GM23338 (cell line): ENCODE measurements at regions not wholly inside any gene's neighbourhood (a gene's known extent, or its start where the extent isn't known, plus 50 kb on each side); places are given as distances from the start of the nearest gene placed in this dataset.

ENCODE experiments used
- ATAC-seq: fragments of 200-7000 bp; cut with Tn5 transposase; 3 replicates; pipeline ENCODE4 v1.9.1; 2020
- DNase-seq: peaks from one replicate; pipeline ENCODE4 v3.0.0-alpha.2; 2015; ENCODE audit warnings: low spot score
- H2AFZ ChIP-seq: fragments of 200-600 bp; sonication (generic); 2 replicates; pipeline ENCODE4 v1.8.0; 2016; ENCODE audit warnings: antibody characterized with exemption, mild to moderate bottlenecking, moderate library complexity
- H3F3A ChIP-seq: fragments of 200-600 bp; sonication (generic); replicated peaks from 2 replicates; pipeline ENCODE4 v1.8.0; 2017; ENCODE audit warnings: antibody characterized with exemption, mixed run types, low read depth
- H3K27ac ChIP-seq: fragments of 200-600 bp; sonication (generic); 2 replicates; pipeline ENCODE4 v1.6.1; 2016; ENCODE audit warnings: low read depth
- H3K27me3 ChIP-seq: fragments of 200-600 bp; sonication (generic); 2 replicates; pipeline ENCODE4 v1.8.0; 2016; ENCODE audit warnings: mild to moderate bottlenecking, mixed run types, moderate library complexity; ENCODE audit not compliant: insufficient read depth
- H3K36me3 ChIP-seq: fragments of 200-600 bp; sonication (generic); 2 replicates; pipeline ENCODE4 v1.8.0; 2016; ENCODE audit warnings: mild to moderate bottlenecking; ENCODE audit not compliant: insufficient read depth
- H3K4me1 ChIP-seq: fragments of 200-600 bp; sonication (generic); 2 replicates; pipeline ENCODE4 v1.8.0; 2016; ENCODE audit warnings: mild to moderate bottlenecking, moderate library complexity; ENCODE audit not compliant: insufficient read depth
- H3K4me2 ChIP-seq: fragments of 200-600 bp; sonication (generic); 2 replicates; pipeline ENCODE4 v1.7.1; 2017; ENCODE audit warnings: mixed run types
- H3K4me3 ChIP-seq: fragments of 200-600 bp; sonication (generic); 2 replicates; pipeline ENCODE4 v1.6.1; 2016; ENCODE audit warnings: mixed run types
- H3K79me2 ChIP-seq: fragments of 200-600 bp; sonication (generic); replicated peaks from 2 replicates; pipeline ENCODE4 v1.8.0; 2017; ENCODE audit warnings: mild to moderate bottlenecking; ENCODE audit not compliant: insufficient read depth
- H3K9me2 ChIP-seq: fragments of 200-600 bp; sonication (generic); 2 replicates; pipeline ENCODE4 v1.8.0; 2017; ENCODE audit not compliant: insufficient read depth
- H4K20me1 ChIP-seq: fragments of 200-600 bp; sonication (generic); replicated peaks from 2 replicates; pipeline ENCODE4 v1.8.0; 2017; ENCODE audit warnings: mild to moderate bottlenecking; ENCODE audit not compliant: insufficient read depth
- H3K27ac Mint-ChIP-seq: 2 replicates; pipeline ENCODE4 v1.8.0; 2020; ENCODE audit warnings: inconsistent platforms, mild to moderate bottlenecking, moderate library complexity, mixed read lengths
- H3K27me3 Mint-ChIP-seq: 3 replicates; pipeline ENCODE4 v1.8.0; 2022; ENCODE audit warnings: low read depth, mild to moderate bottlenecking, moderate library complexity, mixed read lengths, inconsistent platforms; ENCODE audit not compliant: insufficient read depth, poor library complexity
- H3K36me3 Mint-ChIP-seq: 3 replicates; pipeline ENCODE4 v1.8.0; 2021; ENCODE audit warnings: low read depth, mild to moderate bottlenecking, inconsistent platforms, moderate library complexity, mixed read lengths
- H3K4me1 Mint-ChIP-seq: 3 replicates; pipeline ENCODE4 v1.8.0; 2020; ENCODE audit warnings: mild to moderate bottlenecking, inconsistent platforms, mixed read lengths
- H3K4me3 Mint-ChIP-seq: 3 replicates; pipeline ENCODE4 v1.8.0; 2021; ENCODE audit warnings: moderate library complexity, mild to moderate bottlenecking, inconsistent platforms, mixed read lengths
- H3K9me3 Mint-ChIP-seq: 3 replicates; pipeline ENCODE4 v1.8.0; 2020; ENCODE audit warnings: moderate library complexity, mild to moderate bottlenecking, inconsistent platforms, mixed read lengths
- CREB1 ChIP-seq: fragments of 250-450 bp; sonication (Bioruptor Pico); IDR thresholded peaks from 2 replicates; pipeline ENCODE4 v1.5.0; 2020; ENCODE audit warnings: low read depth, mild to moderate bottlenecking, moderate library complexity
- EZH2 ChIP-seq: fragments of 200-600 bp; sonication (generic); IDR thresholded peaks from one replicate; pipeline ENCODE4 v1.8.0; 2017; ENCODE audit warnings: antibody characterized with exemption, mild to moderate bottlenecking, low read depth; ENCODE audit not compliant: unreplicated experiment
- POLR2AphosphoS5 ChIP-seq: IDR thresholded peaks from 2 replicates; pipeline ENCODE4 v1.6.1; 2016; ENCODE audit warnings: antibody characterized with exemption, low read depth
- STAT1 ChIP-seq: IDR thresholded peaks from one replicate; pipeline ENCODE4 v1.6.1; 2016; ENCODE audit warnings: antibody characterized with exemption; ENCODE audit not compliant: unreplicated experiment
- ZNF114 ChIP-seq: fragments of 250-450 bp; sonication (Bioruptor Pico); IDR thresholded peaks from 2 replicates; pipeline ENCODE4 v1.5.0; 2020; ENCODE audit warnings: mild to moderate bottlenecking, moderate library complexity
- ZNF331 ChIP-seq: fragments of 250-450 bp; sonication (Bioruptor Pico); IDR thresholded peaks from 2 replicates; pipeline ENCODE4 v1.5.0; 2020; ENCODE audit warnings: low read depth, mild to moderate bottlenecking, moderate library complexity
- TF ChIP-seq, protein P1 (sequence below), 2 experiments: fragments of 200-600 bp in 1 of 2; sonication (generic) in 1 of 2; conservative IDR thresholded peaks; 2 replicates each; pipeline versions ENCODE4 v1.5.1 to v1.6.1; 2016 to 2017; ENCODE audit warnings: antibody characterized with exemption in 2 of 2, low read depth in 2 of 2, mild to moderate bottlenecking in 2 of 2, moderate library complexity in 1 of 2
- TF ChIP-seq, protein P2 (sequence below): IDR thresholded peaks from 2 replicates; pipeline ENCODE4 v1.6.1; 2016; ENCODE audit warnings: antibody characterized with exemption
- TF ChIP-seq, protein P3 (sequence below): IDR thresholded peaks from one replicate; pipeline ENCODE4 v1.6.1; 2018; ENCODE audit warnings: antibody characterized with exemption; ENCODE audit not compliant: unreplicated experiment

DNA sequence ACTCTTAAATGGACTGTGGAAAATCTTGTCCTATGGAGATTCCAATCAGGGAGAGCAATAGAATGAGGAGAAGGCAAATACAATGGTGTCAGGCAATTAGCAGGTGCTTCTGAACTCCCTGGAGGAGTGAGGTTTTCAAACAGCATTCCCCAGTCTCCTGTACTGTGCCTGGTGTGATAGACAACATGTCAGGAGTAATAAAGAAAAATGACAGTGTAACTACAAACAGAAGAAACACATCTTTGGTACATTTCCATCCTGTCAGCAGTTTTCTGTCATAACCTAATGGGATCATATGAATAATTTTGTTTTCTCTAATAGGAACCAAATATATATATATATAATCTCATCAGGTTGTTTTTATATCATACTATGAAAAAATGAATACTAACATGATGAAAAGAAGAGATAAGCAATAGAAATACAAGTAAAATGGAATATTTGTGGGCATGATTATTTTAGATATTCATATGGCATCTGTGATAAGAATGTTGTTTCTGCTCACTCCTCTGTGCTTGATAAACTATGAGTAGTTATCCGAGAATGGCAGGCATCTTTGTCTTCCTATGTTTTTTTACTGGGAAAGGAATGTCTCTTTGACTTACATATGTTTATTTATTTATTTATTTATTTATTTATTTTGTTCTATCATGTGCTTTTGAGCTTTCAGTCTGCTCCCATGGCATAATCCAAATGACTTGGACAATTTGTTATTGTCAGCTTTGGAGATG is 441.7 kb downstream of the TXNL1 start (continued):
- TF ChIP-seq, protein P1, sequence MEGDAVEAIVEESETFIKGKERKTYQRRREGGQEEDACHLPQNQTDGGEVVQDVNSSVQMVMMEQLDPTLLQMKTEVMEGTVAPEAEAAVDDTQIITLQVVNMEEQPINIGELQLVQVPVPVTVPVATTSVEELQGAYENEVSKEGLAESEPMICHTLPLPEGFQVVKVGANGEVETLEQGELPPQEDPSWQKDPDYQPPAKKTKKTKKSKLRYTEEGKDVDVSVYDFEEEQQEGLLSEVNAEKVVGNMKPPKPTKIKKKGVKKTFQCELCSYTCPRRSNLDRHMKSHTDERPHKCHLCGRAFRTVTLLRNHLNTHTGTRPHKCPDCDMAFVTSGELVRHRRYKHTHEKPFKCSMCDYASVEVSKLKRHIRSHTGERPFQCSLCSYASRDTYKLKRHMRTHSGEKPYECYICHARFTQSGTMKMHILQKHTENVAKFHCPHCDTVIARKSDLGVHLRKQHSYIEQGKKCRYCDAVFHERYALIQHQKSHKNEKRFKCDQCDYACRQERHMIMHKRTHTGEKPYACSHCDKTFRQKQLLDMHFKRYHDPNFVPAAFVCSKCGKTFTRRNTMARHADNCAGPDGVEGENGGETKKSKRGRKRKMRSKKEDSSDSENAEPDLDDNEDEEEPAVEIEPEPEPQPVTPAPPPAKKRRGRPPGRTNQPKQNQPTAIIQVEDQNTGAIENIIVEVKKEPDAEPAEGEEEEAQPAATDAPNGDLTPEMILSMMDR (conservative IDR thresholded peaks at IDR 0.05; ENCODE audit: low read depth in 2 of 2), result no peak
- TF ChIP-seq, protein P2, sequence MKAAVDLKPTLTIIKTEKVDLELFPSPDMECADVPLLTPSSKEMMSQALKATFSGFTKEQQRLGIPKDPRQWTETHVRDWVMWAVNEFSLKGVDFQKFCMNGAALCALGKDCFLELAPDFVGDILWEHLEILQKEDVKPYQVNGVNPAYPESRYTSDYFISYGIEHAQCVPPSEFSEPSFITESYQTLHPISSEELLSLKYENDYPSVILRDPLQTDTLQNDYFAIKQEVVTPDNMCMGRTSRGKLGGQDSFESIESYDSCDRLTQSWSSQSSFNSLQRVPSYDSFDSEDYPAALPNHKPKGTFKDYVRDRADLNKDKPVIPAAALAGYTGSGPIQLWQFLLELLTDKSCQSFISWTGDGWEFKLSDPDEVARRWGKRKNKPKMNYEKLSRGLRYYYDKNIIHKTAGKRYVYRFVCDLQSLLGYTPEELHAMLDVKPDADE, result no peak
- TF ChIP-seq, protein P3, sequence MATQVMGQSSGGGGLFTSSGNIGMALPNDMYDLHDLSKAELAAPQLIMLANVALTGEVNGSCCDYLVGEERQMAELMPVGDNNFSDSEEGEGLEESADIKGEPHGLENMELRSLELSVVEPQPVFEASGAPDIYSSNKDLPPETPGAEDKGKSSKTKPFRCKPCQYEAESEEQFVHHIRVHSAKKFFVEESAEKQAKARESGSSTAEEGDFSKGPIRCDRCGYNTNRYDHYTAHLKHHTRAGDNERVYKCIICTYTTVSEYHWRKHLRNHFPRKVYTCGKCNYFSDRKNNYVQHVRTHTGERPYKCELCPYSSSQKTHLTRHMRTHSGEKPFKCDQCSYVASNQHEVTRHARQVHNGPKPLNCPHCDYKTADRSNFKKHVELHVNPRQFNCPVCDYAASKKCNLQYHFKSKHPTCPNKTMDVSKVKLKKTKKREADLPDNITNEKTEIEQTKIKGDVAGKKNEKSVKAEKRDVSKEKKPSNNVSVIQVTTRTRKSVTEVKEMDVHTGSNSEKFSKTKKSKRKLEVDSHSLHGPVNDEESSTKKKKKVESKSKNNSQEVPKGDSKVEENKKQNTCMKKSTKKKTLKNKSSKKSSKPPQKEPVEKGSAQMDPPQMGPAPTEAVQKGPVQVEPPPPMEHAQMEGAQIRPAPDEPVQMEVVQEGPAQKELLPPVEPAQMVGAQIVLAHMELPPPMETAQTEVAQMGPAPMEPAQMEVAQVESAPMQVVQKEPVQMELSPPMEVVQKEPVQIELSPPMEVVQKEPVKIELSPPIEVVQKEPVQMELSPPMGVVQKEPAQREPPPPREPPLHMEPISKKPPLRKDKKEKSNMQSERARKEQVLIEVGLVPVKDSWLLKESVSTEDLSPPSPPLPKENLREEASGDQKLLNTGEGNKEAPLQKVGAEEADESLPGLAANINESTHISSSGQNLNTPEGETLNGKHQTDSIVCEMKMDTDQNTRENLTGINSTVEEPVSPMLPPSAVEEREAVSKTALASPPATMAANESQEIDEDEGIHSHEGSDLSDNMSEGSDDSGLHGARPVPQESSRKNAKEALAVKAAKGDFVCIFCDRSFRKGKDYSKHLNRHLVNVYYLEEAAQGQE, result no peak

DNA sequence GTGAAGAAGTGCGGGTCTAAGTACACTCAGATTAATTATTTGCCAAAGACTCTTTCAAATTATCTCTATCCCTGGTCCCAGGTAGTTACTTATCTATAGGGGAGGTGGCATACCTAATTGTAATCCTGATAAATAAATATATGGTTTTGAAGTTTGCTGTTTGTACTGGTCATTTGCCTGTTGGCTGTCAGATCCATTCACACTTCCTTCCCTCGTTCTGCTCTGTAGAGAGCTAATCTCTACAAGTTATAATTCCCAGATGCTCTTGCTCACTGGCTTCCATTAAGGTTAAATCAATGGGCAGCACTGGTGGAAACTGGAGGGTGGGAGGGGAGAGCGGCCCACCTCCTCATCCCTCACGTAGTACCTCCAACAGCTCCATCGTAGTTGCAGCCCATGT is 447.1 kb downstream of the TXNL1 start:
- Mint-ChIP-seq H3K27me3 (no peaks in the 10 kb centered on the region), H3K36me3 (no peaks in the 10 kb centered on the region), H3K27ac (no peak overlapping the region), H3K9me3 (no peaks in the 10 kb centered on the region), H3K4me3 (no peak overlapping the region), H3K4me1 (no peaks in the 10 kb centered on the region; the same call in 2 of the 3 replicates)
- Histone ChIP-seq H3K4me2 (no peak overlapping the region), H2AFZ (peak overlapping the region; percentile 38; the same call in 1 of the 2 replicates), H3K9me2 (no peaks in the 10 kb centered on the region), H4K20me1 (no peaks in the 10 kb centered on the region), H3K79me2 (no peaks in the 10 kb centered on the region), H3K36me3 (no peaks in the 10 kb centered on the region), H3K27me3 (no peaks in the 10 kb centered on the region), H3F3A (no peaks in the 10 kb centered on the region), H3K27ac (no peak overlapping the region), H3K4me3 (no peak overlapping the region), H3K4me1 (no peaks in the 10 kb centered on the region)
- DNase-seq (no peak), ATAC-seq (no peak)
- TF ChIP-seq, protein P3, result no peak
- TF ChIP-seq STAT1 (no peak), POLR2AphosphoS5 (no peak), ZNF114 (CRISPR knock-in tag) (no peak), CREB1 (no peak), ZNF331 (CRISPR knock-in tag) (no peak), EZH2 (no peak)
- TF ChIP-seq, protein P2, result no peak
